AG04450 (cell line): ENCODE measurements at regions not wholly inside any gene's neighbourhood (a gene's known extent, or its start where the extent isn't known, plus 50 kb on each side); places are given as distances from the start of the nearest gene placed in this dataset.
"Not testable (repeated sequence)": the region's sequence is repeated elsewhere in the genome, so short reads cannot be mapped to it uniquely, and the experiment has no call there.

Experiments used
- CTCF ChIA-PET: fragments of 300-600, 350-600 bp; formaldehyde crosslinking; extraction: SDS; loops from one replicate; lab custom pipeline; 2022; ENCODE audit warnings: antibody characterized with exemption, inconsistent platforms; lab: Charles Lee
- POLR2A ChIA-PET: fragments of 350-600 bp; formaldehyde crosslinking; extraction: SDS; loops from one replicate; lab custom pipeline; 2021; ENCODE audit warnings: antibody characterized with exemption, inconsistent platforms; lab: Yijun Ruan, JAX
- DNase-seq: peaks from one replicate; pipeline ENCODE4 v3.0.0-alpha.2; 2011; ENCODE audit warnings: low read depth, low spot score
- H3K27ac ChIP-seq: one replicate; pipeline ENCODE4 v1.5.1; 2012; ENCODE audit warnings: low read depth, low read length, control low read depth
- H3K27me3 ChIP-seq: one replicate; pipeline ENCODE4 v1.6.0; 2012; ENCODE audit warnings: low read length; ENCODE audit not compliant: control insufficient read depth, insufficient read depth
- H3K4me3 ChIP-seq: 2 replicates; pipeline ENCODE4 v1.5.1; 2011; ENCODE audit warnings: mild to moderate bottlenecking, low read depth, low read length, control low read depth
- H3K9me3 ChIP-seq: 2 replicates; pipeline ENCODE4 v1.5.1; 2012; ENCODE audit warnings: low read length; ENCODE audit not compliant: control insufficient read depth, insufficient read depth
- CTCF ChIP-seq: IDR thresholded peaks from 2 replicates; pipeline ENCODE4 v1.5.1; 2011; ENCODE audit warnings: low read depth, low read length, control low read depth, inconsistent platforms

- ChIA-PET POLR2A (no interaction called here), CTCF (no interaction called here)
- TF ChIP-seq CTCF: no peak
Measured at GRCh38 chr7:1300636-1301035, 68.0 kb downstream of the UNCX start.

GRCh38 chr7:1301054-1301881, 68.6 kb downstream of the UNCX start:
- DNase-seq: no peak
- H3K27ac ChIP-seq: no peak overlapping the region
- TF ChIP-seq CTCF: no peak
- H3K9me3 ChIP-seq: peaks cover under 1% of the 10 kb centered on the region; the same call in 1 of the 2 replicates
- ChIA-PET CTCF (no interaction called here), POLR2A (interaction anchor here (0.6 kb wide), 1 partner anchor 82 kb away, joined by 3 read pairs; no protein-coding TSS in a partner anchor)
- peaks cover 39% of the 10 kb centered on the region for H3K27me3 ChIP-seq
- no peak overlapping the region for H3K4me3 ChIP-seq

More at GRCh38 chr7:1300636-1301035, 68.0 kb downstream of the UNCX start:
- H3K27me3 ChIP-seq: peaks cover 45% of the 10 kb centered on the region
- no peak overlapping the region for H3K27ac ChIP-seq
- H3K9me3 ChIP-seq: peaks cover 6% of the 10 kb centered on the region; the same call in 1 of the 2 replicates
- no peak overlapping the region for H3K4me3 ChIP-seq
- DNase-seq: no peak

GRCh38 chr7:1301882-1302251, 69.2 kb downstream of the UNCX start:
- Histone ChIP-seq H3K9me3 (no peaks in the 10 kb centered on the region; the same call in 1 of the 2 replicates), H3K27ac (no peak overlapping the region), H3K27me3 (peaks cover 33% of the 10 kb centered on the region), H3K4me3 (no peak overlapping the region)
- TF ChIP-seq CTCF: no peak
- DNase-seq: no peak
- CTCF ChIA-PET: no interaction called here
- POLR2A ChIA-PET: interaction anchor here (0.6 kb wide), 1 partner anchor 83 kb away, joined by 3 read pairs; no protein-coding TSS in a partner anchor

- Histone ChIP-seq H3K4me3 (no peak overlapping the region), H3K27ac (no peak overlapping the region), H3K9me3 (no peaks in the 10 kb centered on the region; the same call in 1 of the 2 replicates), H3K27me3 (peaks cover 27% of the 10 kb centered on the region)
- CTCF ChIA-PET: no interaction called here
- POLR2A ChIA-PET: no interaction called here
- no peak for TF ChIP-seq CTCF
- DNase-seq: no peak
Measured at GRCh38 chr7:1302936-1303335, 70.3 kb downstream of the UNCX start.

- H3K27ac ChIP-seq, H3K4me3 ChIP-seq, DNase-seq, H3K9me3 ChIP-seq, POLR2A ChIA-PET, CTCF ChIA-PET: not testable (repeated sequence)
- H3K27me3 ChIP-seq: peaks cover 16% of the 10 kb centered on the region
Measured at GRCh38 chr7:1304011-1304410, 71.3 kb downstream of the UNCX start.
